ENCODE measurements at regions not wholly inside any gene's neighbourhood (a gene's known extent, or its start where the extent isn't known, plus 50 kb on each side); places are given as distances from the start of the nearest gene placed in this dataset.

- TF ChIP-seq, protein P1, sequence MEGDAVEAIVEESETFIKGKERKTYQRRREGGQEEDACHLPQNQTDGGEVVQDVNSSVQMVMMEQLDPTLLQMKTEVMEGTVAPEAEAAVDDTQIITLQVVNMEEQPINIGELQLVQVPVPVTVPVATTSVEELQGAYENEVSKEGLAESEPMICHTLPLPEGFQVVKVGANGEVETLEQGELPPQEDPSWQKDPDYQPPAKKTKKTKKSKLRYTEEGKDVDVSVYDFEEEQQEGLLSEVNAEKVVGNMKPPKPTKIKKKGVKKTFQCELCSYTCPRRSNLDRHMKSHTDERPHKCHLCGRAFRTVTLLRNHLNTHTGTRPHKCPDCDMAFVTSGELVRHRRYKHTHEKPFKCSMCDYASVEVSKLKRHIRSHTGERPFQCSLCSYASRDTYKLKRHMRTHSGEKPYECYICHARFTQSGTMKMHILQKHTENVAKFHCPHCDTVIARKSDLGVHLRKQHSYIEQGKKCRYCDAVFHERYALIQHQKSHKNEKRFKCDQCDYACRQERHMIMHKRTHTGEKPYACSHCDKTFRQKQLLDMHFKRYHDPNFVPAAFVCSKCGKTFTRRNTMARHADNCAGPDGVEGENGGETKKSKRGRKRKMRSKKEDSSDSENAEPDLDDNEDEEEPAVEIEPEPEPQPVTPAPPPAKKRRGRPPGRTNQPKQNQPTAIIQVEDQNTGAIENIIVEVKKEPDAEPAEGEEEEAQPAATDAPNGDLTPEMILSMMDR (IDR thresholded peaks at IDR 0.05), result no peak
- Histone ChIP-seq H3K4me1 (peaks cover 0 to 23% (median 6%) of the 10 kb centered on the region in 4 donors), H3K9me3 (no peaks in the 10 kb centered on the region), H3K4me3 (no peak overlapping the region), H3K27ac (no peak overlapping the region), H3K36me3 (no peaks in the 10 kb centered on the region), H3K27me3 (no peaks in the 10 kb centered on the region)
- intact Hi-C loops (cut with DNase I; ENCODE audit: low total_unique reads), result no loop called here
- DNase-seq, result no peak
Measured at GRCh38 chr1:100628631-100629081, 90.7 kb downstream of the GPR88 start.

GRCh38 chr1:100629391-100629790 is 90.2 kb upstream of the VCAM1 start:
- H3K36me3 ChIP-seq, result no peaks in the 10 kb centered on the region
- DNase-seq, result no peak
- no peaks in the 10 kb centered on the region for H3K9me3 ChIP-seq
- no peaks in the 10 kb centered on the region for H3K27me3 ChIP-seq
- H3K4me1 ChIP-seq, result peaks cover 0 to 23% (median 6%) of the 10 kb centered on the region in 4 donors
- intact Hi-C loops (cut with DNase I; ENCODE audit: low total_unique reads), result no loop called here
- H3K4me3 ChIP-seq, result no peak overlapping the region
- TF ChIP-seq, protein P1 (IDR thresholded peaks at IDR 0.05), result no peak
- no peak overlapping the region for H3K27ac ChIP-seq

DNA sequence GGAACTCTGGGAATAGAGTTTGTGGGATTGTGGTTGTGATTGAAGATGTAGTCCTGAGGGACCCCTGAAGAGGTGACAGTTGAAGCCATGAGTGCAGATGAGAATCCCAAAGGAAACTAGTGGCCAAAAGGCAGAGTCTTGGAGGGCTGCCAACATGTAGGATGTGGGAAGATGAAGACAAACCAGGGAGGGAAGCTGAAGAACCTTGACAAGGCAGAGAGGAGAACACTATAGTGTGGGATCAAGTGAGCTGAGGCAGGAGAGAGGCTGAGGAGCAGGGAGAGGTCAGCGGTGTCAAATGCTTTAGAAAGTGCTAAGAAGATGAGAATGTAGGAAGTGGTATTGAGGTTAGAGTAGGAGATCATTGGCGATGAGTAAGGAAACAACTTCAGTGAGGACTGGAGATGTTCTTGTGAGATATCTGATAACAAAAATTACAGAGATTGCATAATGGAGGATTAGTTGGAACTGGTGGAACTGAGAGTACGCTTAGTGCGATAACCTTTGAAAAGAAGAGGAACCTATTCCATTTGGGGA is 88.5 kb upstream of the VCAM1 start:
- no peak for DNase-seq
- Histone ChIP-seq H3K4me3 (no peak overlapping the region), H3K27me3 (no peaks in the 10 kb centered on the region), H3K9me3 (no peaks in the 10 kb centered on the region), H3K27ac (no peak overlapping the region), H3K36me3 (no peaks in the 10 kb centered on the region), H3K4me1 (peaks cover 0 to 23% (median 6%) of the 10 kb centered on the region in 4 donors)
- intact Hi-C loops (cut with DNase I; ENCODE audit: low total_unique reads), result no loop called here
- TF ChIP-seq, protein P1 (IDR thresholded peaks at IDR 0.05), result no peak

DNA sequence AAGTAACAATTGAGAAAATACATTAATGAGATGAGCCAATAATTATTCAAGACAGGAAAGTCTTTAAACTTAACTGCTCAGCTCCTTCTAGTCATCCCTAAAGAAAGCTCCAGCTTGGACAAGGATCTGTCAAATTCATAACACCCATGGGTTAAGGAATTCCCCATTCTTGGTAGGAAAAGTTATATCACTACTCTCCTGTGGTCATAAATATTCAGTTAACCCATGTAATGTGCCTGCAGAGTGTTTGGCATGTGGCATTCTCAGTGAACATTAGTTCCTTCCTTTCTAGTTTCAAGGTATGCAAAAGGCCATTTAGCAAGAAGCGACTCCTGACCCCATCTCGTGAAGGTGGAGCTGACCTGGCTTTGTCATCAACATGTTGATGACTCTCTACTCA is 76.7 kb upstream of the VCAM1 start:
- H3K4me3 ChIP-seq, result no peak overlapping the region
- DNase-seq, result no peak
- intact Hi-C loops (cut with DNase I; ENCODE audit: low total_unique reads), result no loop called here
- no peaks in the 10 kb centered on the region for H3K9me3 ChIP-seq
- no peaks in the 10 kb centered on the region for H3K27me3 ChIP-seq
- TF ChIP-seq, protein P1 (IDR thresholded peaks at IDR 0.05), result no peak
- no peak overlapping the region for H3K27ac ChIP-seq
- no peaks in the 10 kb centered on the region for H3K36me3 ChIP-seq
- peaks cover 0 to 15% (median 4%) of the 10 kb centered on the region in 4 donors for H3K4me1 ChIP-seq

GRCh38 chr1:100643471-100644196 is 75.9 kb upstream of the VCAM1 start:
- TF ChIP-seq, protein P1 (IDR thresholded peaks at IDR 0.05), result no peak
- Histone ChIP-seq H3K27me3 (no peaks in the 10 kb centered on the region), H3K27ac (no peak overlapping the region), H3K36me3 (no peaks in the 10 kb centered on the region), H3K9me3 (peaks cover 0 to 4% (median under 1%) of the 10 kb centered on the region in 3 donors), H3K4me3 (no peak overlapping the region), H3K4me1 (peaks cover 0 to 15% (median 4%) of the 10 kb centered on the region in 4 donors)
- DNase-seq, result no peak
- intact Hi-C loops (cut with DNase I; ENCODE audit: low total_unique reads), result no loop called here

All from tibial artery (tissue), 4 donors.